Rectal smooth muscle tissue (tissue), 1 donor: ENCODE measurements at regions not wholly inside any gene's neighbourhood (a gene's known extent, or its start where the extent isn't known, plus 50 kb on each side); places are given as distances from the start of the nearest gene placed in this dataset.

Experiments used
- H3K27ac ChIP-seq: one replicate; pipeline ENCODE4 v1.7.0; 2013; ENCODE audit warnings: low read depth, low read length, inconsistent platforms
- H3K27me3 ChIP-seq: one replicate; pipeline ENCODE4 v1.7.0; 2013; ENCODE audit warnings: low read length; ENCODE audit not compliant: control insufficient read depth, insufficient read depth
- H3K36me3 ChIP-seq: one replicate; pipeline ENCODE4 v1.7.0; 2013; ENCODE audit warnings: low read length; ENCODE audit not compliant: control insufficient read depth, insufficient read depth
- H3K4me1 ChIP-seq: one replicate; pipeline ENCODE4 v1.7.0; 2013; ENCODE audit warnings: low read length; ENCODE audit not compliant: control insufficient read depth, insufficient read depth
- H3K4me3 ChIP-seq: one replicate; pipeline ENCODE4 v1.7.0; 2013; ENCODE audit warnings: low read length
- H3K9ac ChIP-seq: one replicate; pipeline ENCODE4 v1.7.0; 2013; ENCODE audit warnings: low read length

DNA sequence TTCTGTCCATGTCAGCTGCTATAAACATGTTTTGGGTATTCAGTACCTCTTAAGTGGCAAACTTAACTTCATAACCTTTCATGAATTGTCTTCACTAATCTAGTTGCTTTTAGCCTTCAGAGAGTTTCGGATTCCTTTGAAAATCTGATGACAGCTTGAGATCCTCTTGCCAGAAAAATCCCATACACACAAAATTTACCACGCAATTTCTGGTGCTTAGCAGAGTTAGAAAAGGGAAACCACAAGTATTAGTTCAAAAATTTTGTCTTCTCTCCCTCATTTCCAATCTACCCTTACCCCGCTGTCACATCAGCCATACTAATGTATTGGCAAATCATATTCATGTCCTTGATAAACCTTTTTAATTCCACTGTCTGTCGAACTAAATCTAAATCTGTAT lies 72.7 kb upstream of the TMEM106B start:
- Histone ChIP-seq H3K4me1 (no peaks in the 10 kb centered on the region), H3K27me3 (no peaks in the 10 kb centered on the region), H3K4me3 (no peak overlapping the region), H3K27ac (no peak overlapping the region), H3K36me3 (no peaks in the 10 kb centered on the region), H3K9ac (no peak overlapping the region)

DNA sequence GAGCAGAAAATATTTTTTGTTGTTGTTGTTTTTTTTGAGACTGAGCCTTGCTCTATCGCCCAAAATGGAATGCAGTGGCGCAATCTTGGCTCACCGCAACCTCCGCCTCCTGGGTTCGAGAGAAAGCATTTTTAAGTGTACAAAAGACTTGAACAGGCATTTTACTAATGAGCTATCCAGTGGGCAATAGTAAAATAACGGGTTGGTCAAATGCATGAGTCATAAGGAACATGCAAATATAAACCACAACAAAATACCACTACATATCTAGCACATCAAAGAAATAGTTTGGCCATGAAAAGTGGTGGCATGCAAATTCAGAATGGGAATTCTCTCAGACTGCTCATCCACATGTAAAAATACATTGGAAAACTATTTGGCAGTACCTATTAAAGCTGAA lies 71.7 kb upstream of the TMEM106B start:
- H3K9ac ChIP-seq = no peak overlapping the region
- no peaks in the 10 kb centered on the region for H3K36me3 ChIP-seq
- H3K27me3 ChIP-seq = no peaks in the 10 kb centered on the region
- H3K27ac ChIP-seq = no peak overlapping the region
- H3K4me3 ChIP-seq = no peak overlapping the region
- no peaks in the 10 kb centered on the region for H3K4me1 ChIP-seq

DNA sequence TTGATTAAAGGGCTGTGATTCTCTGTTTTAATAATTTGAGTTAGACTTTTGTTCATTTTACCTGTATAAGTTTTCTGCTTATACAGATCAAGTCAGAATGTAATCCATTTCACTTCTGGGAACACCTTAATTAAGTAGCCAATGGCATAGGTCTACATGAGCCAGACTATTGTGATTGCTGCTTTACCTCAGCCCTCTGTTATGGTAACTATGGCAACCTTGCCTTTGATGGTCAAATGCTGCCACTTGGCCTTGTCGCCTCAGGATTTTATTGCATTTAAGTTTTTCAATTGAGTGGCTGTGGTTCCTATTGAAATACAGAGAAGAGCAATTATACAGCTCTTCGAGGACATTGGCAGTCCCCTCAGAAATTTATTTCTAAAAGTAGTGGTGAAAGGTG lies 64.3 kb upstream of the TMEM106B start:
- Histone ChIP-seq H3K4me1 (no peaks in the 10 kb centered on the region), H3K4me3 (no peak overlapping the region), H3K9ac (no peak overlapping the region), H3K27me3 (no peaks in the 10 kb centered on the region), H3K27ac (no peak overlapping the region), H3K36me3 (no peaks in the 10 kb centered on the region)

DNA sequence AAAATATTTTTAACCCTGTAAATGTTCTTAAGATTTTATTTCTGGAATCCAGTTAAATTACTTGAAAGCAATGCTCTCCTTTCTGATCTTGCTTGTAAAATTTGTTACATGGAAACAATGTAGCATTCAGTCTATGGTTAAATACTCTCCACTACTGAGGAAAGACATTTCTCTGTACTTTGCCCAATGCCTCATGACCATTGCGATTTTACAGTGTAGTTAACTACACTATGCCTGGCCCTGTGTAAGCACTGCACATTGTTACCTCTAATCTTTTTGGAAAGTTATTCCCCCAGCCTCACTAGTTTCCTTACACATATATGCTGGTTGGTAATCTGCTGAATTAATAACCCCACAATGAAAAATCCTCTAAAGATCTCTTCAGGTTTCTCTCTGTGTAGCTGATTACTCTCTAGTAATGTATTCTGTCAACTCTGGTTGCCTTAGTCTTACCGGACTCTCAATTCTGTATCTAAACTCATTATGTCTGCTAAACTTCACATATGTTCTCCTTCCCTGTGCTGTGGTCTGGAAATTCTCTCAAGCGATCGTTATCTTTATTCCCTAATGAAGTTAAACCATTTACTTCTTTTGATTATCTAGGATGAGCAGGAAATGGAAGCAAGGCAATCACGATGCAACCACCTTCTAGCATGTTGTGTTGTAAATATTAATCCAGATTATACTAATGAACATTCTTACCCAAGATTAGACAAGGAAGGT lies 58.7 kb upstream of the TMEM106B start:
- Histone ChIP-seq H3K9ac (no peak overlapping the region), H3K4me3 (no peak overlapping the region), H3K36me3 (no peaks in the 10 kb centered on the region)

DNA sequence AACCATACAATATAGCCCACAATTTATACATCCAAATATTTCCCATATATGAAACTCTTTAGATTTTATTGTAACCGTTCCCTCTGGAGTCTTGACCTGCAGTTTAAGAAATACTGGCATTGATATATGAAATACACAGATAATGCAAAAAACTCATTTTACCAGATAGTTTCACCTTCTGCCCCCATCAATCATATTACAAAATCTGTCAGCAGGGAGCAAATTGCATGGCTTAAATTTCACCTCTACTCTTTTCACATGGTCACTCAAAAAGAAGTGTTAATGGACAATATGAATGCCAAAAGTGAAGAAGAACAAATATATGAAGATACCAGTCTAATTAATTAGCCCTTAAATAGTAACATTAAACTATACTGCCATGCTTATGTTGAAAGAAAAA lies 57.0 kb upstream of the TMEM106B start:
- no peaks in the 10 kb centered on the region for H3K36me3 ChIP-seq
- H3K27me3 ChIP-seq = no peaks in the 10 kb centered on the region
- no peaks in the 10 kb centered on the region for H3K4me1 ChIP-seq
- H3K4me3 ChIP-seq = no peak overlapping the region
- H3K9ac ChIP-seq = no peak overlapping the region
- no peak overlapping the region for H3K27ac ChIP-seq

More for the DNA sequence above, 58.7 kb upstream of the TMEM106B start:
- no peaks in the 10 kb centered on the region for H3K27me3 ChIP-seq
- H3K27ac ChIP-seq = no peak overlapping the region
- no peaks in the 10 kb centered on the region for H3K4me1 ChIP-seq

DNA sequence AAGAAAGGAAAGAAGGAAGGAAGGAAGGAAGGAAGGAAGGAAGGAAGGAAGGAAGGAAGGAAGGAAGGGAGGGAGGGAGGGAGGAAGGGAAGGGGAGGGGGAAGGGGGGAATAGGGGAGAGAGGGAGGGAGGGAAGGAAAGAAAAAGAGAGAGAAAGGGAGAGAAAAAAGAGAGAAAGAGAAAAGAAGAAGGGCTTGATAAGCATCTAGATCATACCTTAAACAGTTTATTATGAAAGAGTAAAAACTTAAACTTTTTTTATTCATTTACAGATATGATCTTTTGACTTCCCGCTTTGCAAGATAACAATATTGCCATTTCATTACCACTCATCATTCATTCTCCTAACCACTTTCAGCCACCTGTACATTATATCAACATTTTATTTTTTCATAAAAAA lies 53.6 kb upstream of the TMEM106B start:
- no peaks in the 10 kb centered on the region for H3K36me3 ChIP-seq
- no peaks in the 10 kb centered on the region for H3K4me1 ChIP-seq
- H3K27me3 ChIP-seq = no peaks in the 10 kb centered on the region
- no peak overlapping the region for H3K27ac ChIP-seq
- H3K9ac ChIP-seq = no peak overlapping the region
- H3K4me3 ChIP-seq = no peak overlapping the region

DNA sequence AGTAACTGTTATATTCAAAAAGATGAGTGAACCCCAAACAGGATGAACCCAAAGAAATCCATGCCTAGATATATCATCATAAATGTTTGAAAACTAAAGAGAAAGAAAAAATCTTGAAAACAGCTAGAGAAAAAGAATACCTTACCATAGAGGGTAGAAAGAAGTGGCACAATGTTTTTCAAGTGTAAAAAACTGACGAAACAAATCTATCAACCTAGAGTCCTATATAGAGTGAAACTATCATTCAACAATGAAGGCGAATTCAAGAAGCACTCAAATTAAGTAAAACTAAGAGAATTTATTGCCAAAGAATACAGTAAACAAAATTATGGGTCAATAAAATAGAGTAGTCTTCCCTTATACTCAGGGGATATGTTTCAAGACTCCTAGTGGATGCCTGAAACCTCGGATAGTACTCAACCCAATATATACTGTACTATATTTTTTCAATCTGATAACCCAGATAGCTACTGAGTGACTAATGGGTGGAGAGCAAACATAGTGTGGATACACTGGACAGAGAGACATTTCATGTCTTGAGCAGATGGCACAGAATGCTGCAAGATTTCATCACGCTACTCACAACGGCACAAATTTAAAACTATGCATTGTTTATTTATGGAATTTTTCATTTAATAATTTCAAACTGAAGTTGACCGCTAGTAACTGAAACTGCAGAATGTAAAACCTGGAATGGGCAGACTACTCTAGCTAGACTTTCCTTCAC lies 52.6 kb upstream of the TMEM106B start:
- Histone ChIP-seq H3K27me3 (no peaks in the 10 kb centered on the region), H3K36me3 (no peaks in the 10 kb centered on the region), H3K4me3 (no peak overlapping the region), H3K9ac (no peak overlapping the region), H3K27ac (no peak overlapping the region), H3K4me1 (no peaks in the 10 kb centered on the region)

DNA sequence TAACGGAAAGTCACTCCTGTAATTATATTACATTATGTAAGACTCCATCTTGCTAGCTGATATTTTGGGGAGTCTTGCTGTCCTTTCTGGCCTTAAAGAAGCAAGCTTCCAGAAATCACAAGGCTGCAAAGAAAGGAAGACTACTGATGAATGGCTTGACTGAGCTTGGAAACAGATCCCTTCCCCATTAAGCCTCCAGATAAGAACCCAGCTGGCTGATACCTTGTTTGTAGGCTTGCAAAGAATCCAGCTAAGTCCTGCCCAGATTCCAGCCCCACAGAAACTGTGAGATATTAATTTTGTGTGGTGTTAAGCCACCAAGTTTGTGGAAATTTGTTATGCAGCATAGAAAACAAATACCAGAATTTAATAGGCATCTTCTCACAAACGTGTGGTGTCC lies 49.9 kb upstream of the TMEM106B start:
- Histone ChIP-seq H3K36me3 (no peaks in the 10 kb centered on the region), H3K27me3 (no peaks in the 10 kb centered on the region), H3K9ac (no peak overlapping the region), H3K27ac (no peak overlapping the region), H3K4me3 (no peak overlapping the region), H3K4me1 (no peaks in the 10 kb centered on the region)
